Pancreas (tissue), 10 donors: ENCODE measurements at regions not wholly inside any gene's neighbourhood (a gene's known extent, or its start where the extent isn't known, plus 50 kb on each side); places are given as distances from the start of the nearest gene placed in this dataset.

Experiments
- ATAC-seq, 4 donors: fragments of 200-7000 bp; cut with Tn5 transposase; one replicate each; pipeline versions ENCODE4 v1.8.0 to v1.9.1; 2020; ENCODE audit warnings: mild to moderate bottlenecking in 4 of 4, moderate library complexity in 4 of 4
- DNase-seq, 6 donors: peaks; one replicate each; pipeline ENCODE4 v3.0.0-alpha.2; 2020
- FAIRE-seq: peaks from 2 replicates; lab custom pipeline; 2012; peaks lifted over from hg19 to GRCh38; lab: Jason Lieb, UNC
- H3K27ac ChIP-seq, 4 donors: fragments of 200-600 bp; sonication (generic); 1 replicate in 3 of 4; 2 replicates in 1 of 4; pipeline versions ENCODE4 v1.5.0 to v1.8.0; 2020
- H3K27me3 ChIP-seq, 4 donors: fragments of 200-600 bp; one replicate each; pipeline ENCODE4 v1.8.0; 2021
- H3K36me3 ChIP-seq, 3 donors: fragments of 200-600 bp; sonication (generic) in 1 of 3; one replicate each; pipeline versions ENCODE4 v1.5.0 to v1.8.0; 2020 to 2021
- H3K4me1 ChIP-seq, 3 donors: fragments of 200-600 bp; one replicate each; pipeline ENCODE4 v1.8.0; 2021
- H3K4me3 ChIP-seq, 4 donors: fragments of 200-600 bp; sonication (generic) in 2 of 4; one replicate each; pipeline versions ENCODE4 v1.5.0 to v1.8.0; 2020 to 2021
- H3K9me3 ChIP-seq, 4 donors: fragments of 200-600 bp; one replicate each; pipeline ENCODE4 v1.8.0; 2021
- CTCF ChIP-seq, 4 donors: fragments of 200-600 bp; sonication (generic) in 3 of 4; IDR thresholded peaks; one replicate each; pipeline versions ENCODE4 v1.5.0 to v1.8.0; 2021; ENCODE audit warnings: antibody characterized with exemption in 4 of 4
- WGBS, 2 donors: extraction: QIAGEN DNeasy Blood & Tissue Kit; methylation state at CpG; one replicate each; pipeline ENCODE4 v1.1.7; 2013; 5-methylcytosine and 5-hydroxymethylcytosine counted together
- intact Hi-C, 3 donors: fragments of 100-400 bp; cut with DNase I; formaldehyde crosslinking; loops; one replicate each; pipeline versions ENCODE4 v1.11.1 to v1.14.2; 2022
- donor health status: healthy with polysubstance abuse.
- donor health status: DM: no; HTN: no; CAD: no; lungs with moderate emphysema.
- donor health status: DM: no; HTN: no; CAD: no.
- donor health status: control.
- donor health status: control.
- donor health status: Bipolar disorder and iron deficiency.
- donor health status: DM: yes; HTN: yes; CAD: no.
- donor health status: DM: no; HTN: no; CAD: no.
- donor health status: DM: no; HTN: no; CAD: no.
- donor health status: DM: yes; HTN: yes; CAD: no.

GRCh38 chr2:14806613-14807012 is 174.1 kb downstream of the LRATD1 start:
- Histone ChIP-seq H3K27ac (no peak overlapping the region), H3K4me3 (no peak overlapping the region), H3K27me3 (no peaks in the 10 kb centered on the region), H3K9me3 (no peaks in the 10 kb centered on the region), H3K36me3 (no peaks in the 10 kb centered on the region), H3K4me1 (no peaks in the 10 kb centered on the region)
- DNase-seq (no peak), FAIRE-seq (no peak), ATAC-seq (no peak)
- intact Hi-C loops: no loop called here
- TF ChIP-seq CTCF (IDR thresholded peaks at IDR 0.05): no peak
- 81 to 90% methylated on average over 4 of the region's 4 CpGs for WGBS, 2 donors

GRCh38 chr2:14815201-14815600 is 182.7 kb downstream of the LRATD1 start:
- DNase-seq: peak in 1 of 6 donors; percentile 3
- no peaks in the 10 kb centered on the region for H3K27me3 ChIP-seq
- no peaks in the 10 kb centered on the region for H3K9me3 ChIP-seq
- ATAC-seq: peak; percentile 58 to 82 (median 74)
- H3K36me3 ChIP-seq: no peaks in the 10 kb centered on the region
- H3K4me3 ChIP-seq: no peak overlapping the region
- TF ChIP-seq CTCF (IDR thresholded peaks at IDR 0.05): no peak
- FAIRE-seq: no peak
- intact Hi-C loops: no loop called here
- H3K4me1 ChIP-seq: peaks cover 3 to 18% (median 7%) of the 10 kb centered on the region in 3 donors
- no peak overlapping the region for H3K27ac ChIP-seq
- 11 to 19% methylated on average over 1 of the region's 1 CpG for WGBS, 2 donors

GRCh38 chr2:14816069-14817060 is 183.8 kb downstream of the LRATD1 start:
- no peak overlapping the region for H3K27ac ChIP-seq
- H3K27me3 ChIP-seq: no peaks in the 10 kb centered on the region
- 41 to 43% methylated on average over 9 of the region's 9 CpGs for WGBS, 2 donors
- ATAC-seq (peak; percentile 50 to 79 (median 62)), FAIRE-seq (no peak), DNase-seq (no peak)
- TF ChIP-seq CTCF (IDR thresholded peaks at IDR 0.05): no peak
- H3K36me3 ChIP-seq: no peaks in the 10 kb centered on the region
- H3K4me3 ChIP-seq: no peak overlapping the region
- H3K9me3 ChIP-seq: no peaks in the 10 kb centered on the region
- intact Hi-C loops: no loop called here
- peaks cover 3 to 18% (median 7%) of the 10 kb centered on the region in 3 donors for H3K4me1 ChIP-seq

GRCh38 chr2:14817848-14818247 is 185.3 kb downstream of the LRATD1 start:
- FAIRE-seq: no peak
- Histone ChIP-seq H3K27ac (no peak overlapping the region), H3K4me3 (no peak overlapping the region), H3K4me1 (peaks cover 3 to 18% (median 7%) of the 10 kb centered on the region in 3 donors), H3K36me3 (no peaks in the 10 kb centered on the region), H3K9me3 (no peaks in the 10 kb centered on the region), H3K27me3 (no peaks in the 10 kb centered on the region)
- WGBS, 2 donors: 87 to 95% methylated on average over 4 of the region's 4 CpGs
- ATAC-seq: no peak
- no peak for DNase-seq
- TF ChIP-seq CTCF (IDR thresholded peaks at IDR 0.05): no peak
- intact Hi-C loops: no loop called here

GRCh38 chr2:14826518-14826917 is 194.0 kb downstream of the LRATD1 start:
- H3K27me3 ChIP-seq: no peaks in the 10 kb centered on the region
- H3K9me3 ChIP-seq: no peaks in the 10 kb centered on the region
- ATAC-seq (no peak), FAIRE-seq (no peak), DNase-seq (no peak)
- TF ChIP-seq CTCF (IDR thresholded peaks at IDR 0.05): no peak
- no peaks in the 10 kb centered on the region for H3K4me1 ChIP-seq
- intact Hi-C loops: no loop called here
- no peaks in the 10 kb centered on the region for H3K36me3 ChIP-seq
- H3K4me3 ChIP-seq: no peak overlapping the region
- H3K27ac ChIP-seq: no peak overlapping the region
- WGBS, 2 donors: 93 to 97% methylated on average over 1 of the region's 1 CpG
